Gastrocnemius medialis (tissue), 4 donors: ENCODE measurements at regions not wholly inside any gene's neighbourhood (a gene's known extent, or its start where the extent isn't known, plus 50 kb on each side); places are given as distances from the start of the nearest gene placed in this dataset.

Experiments used
- ATAC-seq, 2 donors: fragments of 150-250 bp; one replicate each; pipeline ENCODE4 v1.9.1; 2016
- DNase-seq, 2 donors: peaks; one replicate each; pipeline ENCODE4 v3.0.0-alpha.2; 2019
- H3K27ac ChIP-seq, 4 donors: fragments of 200-600 bp; sonication (generic); 1 replicate in 1 of 4; 2 replicates in 3 of 4; pipeline ENCODE4 v1.5.1; 2016 to 2018; ENCODE audit warnings: mild to moderate bottlenecking in 2 of 4, moderate library complexity in 1 of 4
- H3K27me3 ChIP-seq, 3 donors: fragments of 200-600 bp; sonication (generic) in 2 of 3; 1 replicate in 1 of 3; 2 replicates in 2 of 3; pipeline versions ENCODE4 v1.5.1 to v1.6.0; 2016 to 2019; ENCODE audit warnings: mild to moderate bottlenecking in 1 of 3, moderate library complexity in 1 of 3
- H3K36me3 ChIP-seq, 2 donors: fragments of 200-600 bp; sonication (generic) in 1 of 2; one replicate each; pipeline ENCODE4 v1.5.1; 2017 to 2018
- H3K4me1 ChIP-seq, 2 donors: fragments of 200-600 bp; sonication (generic) in 1 of 2; one replicate each; pipeline ENCODE4 v1.5.1; 2016 to 2017; ENCODE audit warnings: mild to moderate bottlenecking in 2 of 2
- H3K4me3 ChIP-seq, 4 donors: fragments of 200-600 bp; sonication (generic) in 3 of 4; 1 replicate in 1 of 4; 2 replicates in 3 of 4; pipeline ENCODE4 v1.5.1; 2016 to 2019; ENCODE audit warnings: mild to moderate bottlenecking in 2 of 4
- H3K9me3 ChIP-seq, 3 donors: fragments of 200-600 bp; sonication (generic) in 2 of 3; 1 replicate in 1 of 3; 2 replicates in 2 of 3; pipeline ENCODE4 v1.5.1; 2016 to 2019
- POLR2A ChIP-seq, 2 donors: fragments of 450-650 bp; IDR thresholded peaks; one replicate each; pipeline ENCODE4 v1.6.1; 2017; ENCODE audit warnings: antibody characterized with exemption in 2 of 2, mild to moderate bottlenecking in 2 of 2, moderate library complexity in 2 of 2
- in situ Hi-C, 4 donors: fragments of 200-750 bp; cut with MboI; loops; one replicate each; pipeline versions ENCODE4 v1.15.0 to v1.8.0; 2017; ENCODE audit warnings: low sequenced_read_pairs in 4 of 4
- intact Hi-C: fragments of 100-400 bp; cut with DNase I; formaldehyde crosslinking; loops from one replicate; pipeline ENCODE4 v1.15.1; 2023; ENCODE audit warnings: low total_unique reads
- TF ChIP-seq, protein P1 (sequence below), 5 experiments: fragments of 450-650 bp in 3 of 5; fragments of 200-600 bp in 2 of 5; sonication (generic) in 2 of 5; IDR thresholded peaks in 4 of 5; conservative IDR thresholded peaks in 1 of 5; 1 replicate in 4 of 5; 2 replicates in 1 of 5; pipeline ENCODE4 v1.5.1; 2016 to 2019; ENCODE audit warnings: antibody characterized with exemption in 5 of 5, mild to moderate bottlenecking in 3 of 5, moderate library complexity in 3 of 5

DNA sequence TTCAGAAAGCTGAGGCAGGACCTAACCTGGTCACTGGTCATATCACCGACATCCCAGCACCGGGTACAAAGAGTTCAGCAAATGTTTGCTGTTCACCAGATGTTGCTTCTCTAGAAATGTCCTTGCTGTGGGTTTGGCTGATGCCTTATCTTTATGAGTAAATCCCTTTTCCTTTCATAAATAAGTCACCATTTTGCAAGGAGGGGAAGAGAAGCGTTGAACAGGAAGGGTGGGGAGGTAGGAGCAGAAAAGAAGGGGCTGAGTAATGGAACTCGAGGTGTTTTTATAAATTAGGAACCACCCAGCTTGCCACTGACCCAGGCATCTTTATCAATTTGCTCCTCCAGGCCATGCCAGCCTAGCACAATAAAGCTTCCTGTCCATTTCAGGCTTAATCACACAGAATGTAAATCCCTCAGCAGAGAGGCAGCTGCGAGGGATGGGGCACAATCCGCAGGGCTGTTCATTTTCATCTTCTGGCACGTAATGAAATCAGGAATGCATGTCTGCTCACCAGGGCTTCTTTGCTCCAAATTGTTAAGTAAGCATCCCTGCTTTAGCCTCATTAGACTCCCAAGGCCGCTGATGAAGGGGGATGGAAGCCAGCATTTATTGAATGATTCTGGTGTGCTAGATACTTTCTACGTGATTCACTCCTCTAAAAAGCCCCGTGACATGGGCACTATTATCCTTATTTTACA is 371.9 kb upstream of the CHD6 start:
- DNase-seq = no peak
- H3K27me3 ChIP-seq = peaks cover 0 to 3% (median 0%) of the 10 kb centered on the region in 3 donors
- no peaks in the 10 kb centered on the region for H3K9me3 ChIP-seq
- H3K4me1 ChIP-seq = no peaks in the 10 kb centered on the region
- no peak for ATAC-seq
- intact Hi-C loops (no loop called here), in situ Hi-C loops (no loop called here)
- TF ChIP-seq, protein P1, sequence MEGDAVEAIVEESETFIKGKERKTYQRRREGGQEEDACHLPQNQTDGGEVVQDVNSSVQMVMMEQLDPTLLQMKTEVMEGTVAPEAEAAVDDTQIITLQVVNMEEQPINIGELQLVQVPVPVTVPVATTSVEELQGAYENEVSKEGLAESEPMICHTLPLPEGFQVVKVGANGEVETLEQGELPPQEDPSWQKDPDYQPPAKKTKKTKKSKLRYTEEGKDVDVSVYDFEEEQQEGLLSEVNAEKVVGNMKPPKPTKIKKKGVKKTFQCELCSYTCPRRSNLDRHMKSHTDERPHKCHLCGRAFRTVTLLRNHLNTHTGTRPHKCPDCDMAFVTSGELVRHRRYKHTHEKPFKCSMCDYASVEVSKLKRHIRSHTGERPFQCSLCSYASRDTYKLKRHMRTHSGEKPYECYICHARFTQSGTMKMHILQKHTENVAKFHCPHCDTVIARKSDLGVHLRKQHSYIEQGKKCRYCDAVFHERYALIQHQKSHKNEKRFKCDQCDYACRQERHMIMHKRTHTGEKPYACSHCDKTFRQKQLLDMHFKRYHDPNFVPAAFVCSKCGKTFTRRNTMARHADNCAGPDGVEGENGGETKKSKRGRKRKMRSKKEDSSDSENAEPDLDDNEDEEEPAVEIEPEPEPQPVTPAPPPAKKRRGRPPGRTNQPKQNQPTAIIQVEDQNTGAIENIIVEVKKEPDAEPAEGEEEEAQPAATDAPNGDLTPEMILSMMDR (IDR thresholded peaks at IDR 0.05 in 4 of 5, conservative IDR thresholded peaks at IDR 0.05 in 1 of 5) = no peak
- no peak for TF ChIP-seq POLR2A (IDR thresholded peaks at IDR 0.05)
- H3K4me3 ChIP-seq = no peak overlapping the region
- no peaks in the 10 kb centered on the region for H3K36me3 ChIP-seq
- H3K27ac ChIP-seq = no peak overlapping the region

DNA sequence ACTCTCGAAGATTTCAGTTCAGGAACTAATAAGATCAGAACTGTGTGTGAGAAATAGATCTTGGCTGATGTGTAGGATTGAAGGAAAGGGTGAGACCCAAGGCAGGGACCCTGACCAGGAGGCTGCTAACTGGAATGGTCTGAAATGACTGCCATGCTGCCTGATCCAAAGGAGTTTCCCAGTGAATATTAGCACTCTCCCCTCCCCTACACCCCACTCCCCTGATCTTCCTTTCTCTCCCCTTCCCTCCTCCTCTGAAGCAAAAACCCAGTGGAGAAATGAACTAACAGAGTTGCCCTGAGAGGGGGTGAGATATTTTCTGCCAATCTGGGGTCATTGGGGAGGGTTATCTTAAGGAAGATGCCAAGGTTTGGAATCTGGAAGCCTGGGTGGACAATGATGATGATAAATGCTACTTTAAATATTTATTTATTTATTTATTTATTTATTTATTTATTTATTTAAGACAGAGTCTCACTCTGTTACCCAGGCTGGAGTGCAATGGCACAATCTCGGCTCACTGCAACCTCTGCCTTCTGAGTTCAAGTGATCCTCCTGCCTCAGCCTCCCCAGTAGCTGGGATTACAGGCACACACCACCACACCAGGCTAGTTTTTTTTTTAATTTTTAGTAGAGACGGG is 371.0 kb upstream of the CHD6 start:
- in situ Hi-C loops = no loop called here
- no peak for ATAC-seq

DNA sequence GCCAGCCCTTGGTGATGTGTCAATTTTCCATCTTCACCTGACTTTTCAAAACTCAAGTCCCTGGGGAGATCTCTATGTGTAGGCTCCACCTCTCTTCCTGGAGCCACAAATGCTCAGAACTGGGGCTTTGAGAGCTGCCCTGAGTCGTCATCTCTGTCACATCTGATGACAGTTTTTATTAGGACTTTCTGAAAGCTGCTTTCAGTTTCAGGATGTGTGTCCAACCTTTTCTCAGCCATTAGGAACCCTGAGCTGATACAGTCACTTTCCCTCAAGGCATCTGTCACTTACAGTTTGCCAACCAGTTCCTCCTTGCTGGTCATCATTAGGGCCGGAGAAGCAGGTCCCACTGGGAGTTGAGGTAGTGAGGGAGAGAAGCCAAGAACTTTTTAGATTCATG is 365.9 kb upstream of the CHD6 start:
- no peak for DNase-seq
- in situ Hi-C loops = no loop called here
- ATAC-seq = no peak
- intact Hi-C loops = no loop called here
- peaks cover 0 to 3% (median 0%) of the 10 kb centered on the region in 3 donors for H3K27me3 ChIP-seq
- H3K4me3 ChIP-seq = no peak overlapping the region
- no peaks in the 10 kb centered on the region for H3K4me1 ChIP-seq
- TF ChIP-seq, protein P1 (IDR thresholded peaks at IDR 0.05 in 4 of 5, conservative IDR thresholded peaks at IDR 0.05 in 1 of 5) = no peak
- TF ChIP-seq POLR2A (IDR thresholded peaks at IDR 0.05) = no peak
- H3K9me3 ChIP-seq = no peaks in the 10 kb centered on the region
- no peaks in the 10 kb centered on the region for H3K36me3 ChIP-seq
- H3K27ac ChIP-seq = no peak overlapping the region

More for the DNA sequence above, 371.0 kb upstream of the CHD6 start:
- Histone ChIP-seq H3K9me3 (no peaks in the 10 kb centered on the region), H3K27me3 (peaks cover 0 to 3% (median 0%) of the 10 kb centered on the region in 3 donors), H3K27ac (no peak overlapping the region), H3K4me1 (no peaks in the 10 kb centered on the region), H3K4me3 (no peak overlapping the region), H3K36me3 (no peaks in the 10 kb centered on the region)
- no peak for DNase-seq
- TF ChIP-seq POLR2A (IDR thresholded peaks at IDR 0.05) = no peak
- TF ChIP-seq, protein P1 (IDR thresholded peaks at IDR 0.05 in 4 of 5, conservative IDR thresholded peaks at IDR 0.05 in 1 of 5) = no peak
- intact Hi-C loops = no loop called here

DNA sequence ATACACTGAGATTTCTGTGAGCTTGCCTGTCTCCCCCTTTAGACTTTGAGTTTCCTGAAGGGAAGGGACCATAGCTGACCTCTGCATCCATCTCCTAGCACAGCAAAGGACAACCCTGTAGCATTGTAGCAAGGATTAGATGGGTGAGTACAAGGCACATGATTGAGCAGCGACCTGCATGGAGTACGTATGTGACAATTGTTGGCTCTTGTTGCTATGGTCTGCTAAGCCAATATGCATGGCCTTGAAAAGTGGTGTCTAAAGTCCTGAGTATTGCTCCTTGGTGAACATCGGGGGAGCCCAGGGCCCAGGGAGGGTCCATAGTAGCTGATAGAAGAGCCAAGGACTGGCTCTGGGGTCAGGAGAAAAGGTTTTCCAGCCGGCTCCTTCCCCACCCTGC is 365.0 kb upstream of the CHD6 start:
- DNase-seq = no peak
- in situ Hi-C loops (no loop called here), intact Hi-C loops (no loop called here)
- ATAC-seq = no peak
- Histone ChIP-seq H3K27ac (no peak overlapping the region), H3K27me3 (peaks cover 0 to 3% (median 0%) of the 10 kb centered on the region in 3 donors), H3K4me3 (no peak overlapping the region), H3K4me1 (no peaks in the 10 kb centered on the region), H3K36me3 (no peaks in the 10 kb centered on the region), H3K9me3 (no peaks in the 10 kb centered on the region)
- TF ChIP-seq, protein P1 (IDR thresholded peaks at IDR 0.05 in 4 of 5, conservative IDR thresholded peaks at IDR 0.05 in 1 of 5) = no peak
- TF ChIP-seq POLR2A (IDR thresholded peaks at IDR 0.05) = no peak
